ENCODE measurements at regions not wholly inside any gene's neighbourhood (a gene's known extent, or its start where the extent isn't known, plus 50 kb on each side); places are given as distances from the start of the nearest gene placed in this dataset.
"Not testable (repeated sequence)": the region's sequence is repeated elsewhere in the genome, so short reads cannot be mapped to it uniquely, and the experiment has no call there.

- H3K4me1 ChIP-seq (ENCODE audit: control insufficient read depth, insufficient read depth, low read length), result no peaks in the 10 kb centered on the region
- no peaks in the 10 kb centered on the region for H3K36me3 ChIP-seq (ENCODE audit: insufficient read depth, low read length)
- H3K4me3 ChIP-seq (ENCODE audit: low read length), result no peak overlapping the region
- no peak overlapping the region for H3K4me2 ChIP-seq (ENCODE audit: low read length)
- no peaks in the 10 kb centered on the region for H3K9me3 ChIP-seq (replicated peaks; ENCODE audit: low read length)
- H3K27me3 ChIP-seq (ENCODE audit: control insufficient read depth, insufficient read depth, low read length), result no peaks in the 10 kb centered on the region
- H3K9ac ChIP-seq (ENCODE audit: low read depth, low read length), result no peak overlapping the region
Observed at GRCh38 chr13:83166550-83166949, 715.7 kb downstream of the SLITRK1 start.

GRCh38 chr13:83162493-83162892, 719.8 kb downstream of the SLITRK1 start:
- Histone ChIP-seq H3K36me3 (ENCODE audit: insufficient read depth, low read length) (no peaks in the 10 kb centered on the region), H3K27me3 (ENCODE audit: control insufficient read depth, insufficient read depth, low read length) (no peaks in the 10 kb centered on the region), H3K4me3 (ENCODE audit: low read length) (no peak overlapping the region), H3K9me3 (replicated peaks; ENCODE audit: low read length) (no peaks in the 10 kb centered on the region), H3K4me1 (ENCODE audit: control insufficient read depth, insufficient read depth, low read length) (no peaks in the 10 kb centered on the region), H3K9ac (ENCODE audit: low read depth, low read length) (no peak overlapping the region), H3K4me2 (ENCODE audit: low read length) (no peak overlapping the region)

- H3K9ac ChIP-seq (ENCODE audit: low read depth, low read length), result no peak overlapping the region
- no peak overlapping the region for H3K4me2 ChIP-seq (ENCODE audit: low read length)
- no peaks in the 10 kb centered on the region for H3K36me3 ChIP-seq (ENCODE audit: insufficient read depth, low read length)
Observed at GRCh38 chr13:83153848-83154247, 728.4 kb downstream of the SLITRK1 start.

GRCh38 chr13:83151308-83151660, 731.0 kb downstream of the SLITRK1 start:
- H3K4me1 ChIP-seq (ENCODE audit: control insufficient read depth, insufficient read depth, low read length), result no peaks in the 10 kb centered on the region
- no peaks in the 10 kb centered on the region for H3K9me3 ChIP-seq (replicated peaks; ENCODE audit: low read length)
- no peaks in the 10 kb centered on the region for H3K36me3 ChIP-seq (ENCODE audit: insufficient read depth, low read length)
- no peaks in the 10 kb centered on the region for H3K27me3 ChIP-seq (ENCODE audit: control insufficient read depth, insufficient read depth, low read length)
- H3K4me3 ChIP-seq (ENCODE audit: low read length), result no peak overlapping the region
- no peak overlapping the region for H3K4me2 ChIP-seq (ENCODE audit: low read length)
- H3K9ac ChIP-seq (ENCODE audit: low read depth, low read length), result no peak overlapping the region

More at GRCh38 chr13:83153848-83154247, 728.4 kb downstream of the SLITRK1 start:
- H3K4me1 ChIP-seq (ENCODE audit: control insufficient read depth, insufficient read depth, low read length), result no peaks in the 10 kb centered on the region
- no peaks in the 10 kb centered on the region for H3K27me3 ChIP-seq (ENCODE audit: control insufficient read depth, insufficient read depth, low read length)
- H3K4me3 ChIP-seq (ENCODE audit: low read length), result no peak overlapping the region
- no peaks in the 10 kb centered on the region for H3K9me3 ChIP-seq (replicated peaks; ENCODE audit: low read length)

- no peaks in the 10 kb centered on the region for H3K4me1 ChIP-seq (ENCODE audit: control insufficient read depth, insufficient read depth, low read length)
- H3K4me2 ChIP-seq (ENCODE audit: low read length), result no peak overlapping the region
- no peak overlapping the region for H3K4me3 ChIP-seq (ENCODE audit: low read length)
- no peaks in the 10 kb centered on the region for H3K36me3 ChIP-seq (ENCODE audit: insufficient read depth, low read length)
- no peaks in the 10 kb centered on the region for H3K9me3 ChIP-seq (replicated peaks; ENCODE audit: low read length)
- no peaks in the 10 kb centered on the region for H3K27me3 ChIP-seq (ENCODE audit: control insufficient read depth, insufficient read depth, low read length)
- H3K9ac ChIP-seq (ENCODE audit: low read depth, low read length), result no peak overlapping the region
Observed at GRCh38 chr13:83150616-83151307, 731.5 kb downstream of the SLITRK1 start.

GRCh38 chr13:83136660-83137059, 745.6 kb downstream of the SLITRK1 start:
- Histone ChIP-seq H3K4me2 (ENCODE audit: low read length) (no peak overlapping the region), H3K4me1 (ENCODE audit: control insufficient read depth, insufficient read depth, low read length) (no peaks in the 10 kb centered on the region), H3K4me3 (ENCODE audit: low read length) (no peak overlapping the region), H3K9me3 (replicated peaks; ENCODE audit: low read length) (no peaks in the 10 kb centered on the region), H3K27me3 (ENCODE audit: control insufficient read depth, insufficient read depth, low read length) (no peaks in the 10 kb centered on the region), H3K36me3 (ENCODE audit: insufficient read depth, low read length) (no peaks in the 10 kb centered on the region), H3K9ac (ENCODE audit: low read depth, low read length) (no peak overlapping the region)

GRCh38 chr13:83125791-83126190, 756.5 kb downstream of the SLITRK1 start:
- Histone ChIP-seq H3K27me3 (ENCODE audit: control insufficient read depth, insufficient read depth, low read length) (no peaks in the 10 kb centered on the region), H3K4me1 (ENCODE audit: control insufficient read depth, insufficient read depth, low read length) (no peaks in the 10 kb centered on the region), H3K36me3 (ENCODE audit: insufficient read depth, low read length) (no peaks in the 10 kb centered on the region), H3K9me3 (replicated peaks; ENCODE audit: low read length) (no peaks in the 10 kb centered on the region), H3K9ac (ENCODE audit: low read depth, low read length) (no peak overlapping the region), H3K4me2 (ENCODE audit: low read length) (no peak overlapping the region), H3K4me3 (ENCODE audit: low read length) (no peak overlapping the region)

- Histone ChIP-seq H3K4me1 (ENCODE audit: control insufficient read depth, insufficient read depth, low read length) (no peaks in the 10 kb centered on the region), H3K36me3 (ENCODE audit: insufficient read depth, low read length) (no peaks in the 10 kb centered on the region), H3K9ac (ENCODE audit: low read depth, low read length) (no peak overlapping the region), H3K4me3 (ENCODE audit: low read length) (no peak overlapping the region), H3K4me2 (ENCODE audit: low read length) (no peak overlapping the region), H3K9me3 (replicated peaks; ENCODE audit: low read length) (no peaks in the 10 kb centered on the region), H3K27me3 (ENCODE audit: control insufficient read depth, insufficient read depth, low read length) (no peaks in the 10 kb centered on the region)
Observed at GRCh38 chr13:83121896-83122295, 760.4 kb downstream of the SLITRK1 start.

- H3K4me1 ChIP-seq (ENCODE audit: control insufficient read depth, insufficient read depth, low read length), result no peaks in the 10 kb centered on the region
- no peaks in the 10 kb centered on the region for H3K36me3 ChIP-seq (ENCODE audit: insufficient read depth, low read length)
- H3K4me2 ChIP-seq (ENCODE audit: low read length), result no peak overlapping the region
- H3K4me3 ChIP-seq (ENCODE audit: low read length), result no peak overlapping the region
- H3K27me3 ChIP-seq (ENCODE audit: control insufficient read depth, insufficient read depth, low read length), result no peaks in the 10 kb centered on the region
- no peak overlapping the region for H3K9ac ChIP-seq (ENCODE audit: low read depth, low read length)
- H3K9me3 ChIP-seq (replicated peaks; ENCODE audit: low read length), result no peaks in the 10 kb centered on the region
Observed at GRCh38 chr13:83117046-83117445, 765.2 kb downstream of the SLITRK1 start.

- H3K4me2 ChIP-seq (ENCODE audit: low read length); H3K4me3 ChIP-seq (ENCODE audit: low read length); H3K9me3 ChIP-seq (replicated peaks; ENCODE audit: low read length); H3K27me3 ChIP-seq (ENCODE audit: control insufficient read depth, insufficient read depth, low read length); H3K4me1 ChIP-seq (ENCODE audit: control insufficient read depth, insufficient read depth, low read length); H3K9ac ChIP-seq (ENCODE audit: low read depth, low read length); H3K36me3 ChIP-seq (ENCODE audit: insufficient read depth, low read length): not testable (repeated sequence)
Observed at GRCh38 chr13:83101574-83102247, 780.6 kb downstream of the SLITRK1 start.

GRCh38 chr13:83100237-83100636, 782.0 kb downstream of the SLITRK1 start:
- Histone ChIP-seq H3K4me3 (ENCODE audit: low read length) (no peak overlapping the region), H3K4me1 (ENCODE audit: control insufficient read depth, insufficient read depth, low read length) (no peaks in the 10 kb centered on the region), H3K4me2 (ENCODE audit: low read length) (no peak overlapping the region), H3K9me3 (replicated peaks; ENCODE audit: low read length) (no peaks in the 10 kb centered on the region), H3K36me3 (ENCODE audit: insufficient read depth, low read length) (no peaks in the 10 kb centered on the region), H3K27me3 (ENCODE audit: control insufficient read depth, insufficient read depth, low read length) (no peaks in the 10 kb centered on the region), H3K9ac (ENCODE audit: low read depth, low read length) (no peak overlapping the region)

- H3K27me3 ChIP-seq (ENCODE audit: control insufficient read depth, insufficient read depth, low read length), result no peaks in the 10 kb centered on the region
- H3K9ac ChIP-seq (ENCODE audit: low read depth, low read length), result no peak overlapping the region
- H3K4me3 ChIP-seq (ENCODE audit: low read length), result no peak overlapping the region
- H3K36me3 ChIP-seq (ENCODE audit: insufficient read depth, low read length), result no peaks in the 10 kb centered on the region
- H3K9me3 ChIP-seq (replicated peaks; ENCODE audit: low read length), result no peaks in the 10 kb centered on the region
- peaks cover 3% of the 10 kb centered on the region for H3K4me1 ChIP-seq (ENCODE audit: control insufficient read depth, insufficient read depth, low read length)
- H3K4me2 ChIP-seq (ENCODE audit: low read length), result no peak overlapping the region
Observed at GRCh38 chr13:83088858-83089257, 793.4 kb downstream of the SLITRK1 start.

Measured in skeletal muscle satellite cell (primary cell).